Peyer's patch (tissue), 4 donors: ENCODE measurements at regions not wholly inside any gene's neighbourhood (a gene's known extent, or its start where the extent isn't known, plus 50 kb on each side); places are given as distances from the start of the nearest gene placed in this dataset.

ENCODE experiments used
- DNase-seq, 3 donors: peaks; one replicate each; pipeline ENCODE4 v3.0.0-alpha.2; 2017 to 2019
- H3K27ac ChIP-seq, 4 donors: fragments of 200-600 bp; sonication (generic); one replicate each; pipeline ENCODE4 v1.5.1; 2016 to 2019
- H3K27me3 ChIP-seq, 2 donors: fragments of 200-600 bp; sonication (generic); one replicate each; pipeline ENCODE4 v1.5.1; 2019
- H3K36me3 ChIP-seq, 3 donors: fragments of 200-600 bp; sonication (generic); one replicate each; pipeline ENCODE4 v1.5.1; 2016 to 2019
- H3K4me1 ChIP-seq, 4 donors: fragments of 200-600 bp; sonication (generic); one replicate each; pipeline ENCODE4 v1.5.1; 2016 to 2019
- H3K4me3 ChIP-seq, 4 donors: fragments of 200-600 bp; sonication (generic); 1 replicate in 3 of 4; 2 replicates in 1 of 4; pipeline ENCODE4 v1.5.1; 2016 to 2019; ENCODE audit warnings: mild to moderate bottlenecking in 1 of 4
- H3K9me3 ChIP-seq, 4 donors: fragments of 200-600 bp; sonication (generic); one replicate each; pipeline ENCODE4 v1.5.1; 2016 to 2019; ENCODE audit warnings: mild to moderate bottlenecking in 1 of 4
- CTCF ChIP-seq, 6 experiments: fragments of 450-650 bp in 4 of 6; fragments of 200-600 bp in 2 of 6; sonication (generic) in 1 of 6; IDR thresholded peaks; one replicate each; pipeline ENCODE4 v1.5.1; 2017 to 2019; ENCODE audit warnings: antibody characterized with exemption in 6 of 6, mild to moderate bottlenecking in 3 of 6, moderate library complexity in 1 of 6
- POLR2A ChIP-seq, 2 donors: fragments of 450-650 bp; IDR thresholded peaks; one replicate each; pipeline ENCODE4 v1.5.1; 2017; ENCODE audit warnings: antibody characterized with exemption in 2 of 2, mild to moderate bottlenecking in 2 of 2, moderate library complexity in 2 of 2

GRCh38 chr4:24243641-24244040 is 340.7 kb downstream of the DHX15 start:
- H3K4me1 ChIP-seq: peaks cover 0 to 3% (median 0%) of the 10 kb centered on the region in 4 donors
- TF ChIP-seq POLR2A (IDR thresholded peaks at IDR 0.05): no peak
- TF ChIP-seq CTCF (IDR thresholded peaks at IDR 0.05): no peak
- no peak overlapping the region for H3K4me3 ChIP-seq
- no peaks in the 10 kb centered on the region for H3K27me3 ChIP-seq
- H3K36me3 ChIP-seq: no peaks in the 10 kb centered on the region
- no peak for DNase-seq
- no peaks in the 10 kb centered on the region for H3K9me3 ChIP-seq
- no peak overlapping the region for H3K27ac ChIP-seq

GRCh38 chr4:24241511-24241910 is 342.8 kb downstream of the DHX15 start:
- Histone ChIP-seq H3K36me3 (no peaks in the 10 kb centered on the region), H3K9me3 (no peaks in the 10 kb centered on the region), H3K4me3 (no peak overlapping the region), H3K27me3 (no peaks in the 10 kb centered on the region), H3K4me1 (peaks cover 0 to 3% (median 0%) of the 10 kb centered on the region in 4 donors), H3K27ac (no peak overlapping the region)
- DNase-seq: no peak
- TF ChIP-seq POLR2A (IDR thresholded peaks at IDR 0.05): no peak
- no peak for TF ChIP-seq CTCF (IDR thresholded peaks at IDR 0.05)

GRCh38 chr4:24240655-24241054 is 343.7 kb downstream of the DHX15 start:
- no peak for TF ChIP-seq POLR2A (IDR thresholded peaks at IDR 0.05)
- no peak for TF ChIP-seq CTCF (IDR thresholded peaks at IDR 0.05)
- Histone ChIP-seq H3K27me3 (no peaks in the 10 kb centered on the region), H3K4me1 (peaks cover 0 to 5% (median 0%) of the 10 kb centered on the region in 4 donors), H3K27ac (no peak overlapping the region), H3K36me3 (no peaks in the 10 kb centered on the region), H3K4me3 (no peak overlapping the region), H3K9me3 (no peaks in the 10 kb centered on the region)
- DNase-seq: no peak

- Histone ChIP-seq H3K27me3 (no peaks in the 10 kb centered on the region), H3K36me3 (no peaks in the 10 kb centered on the region), H3K27ac (no peak overlapping the region), H3K4me3 (no peak overlapping the region), H3K4me1 (peaks cover 0 to 5% (median 0%) of the 10 kb centered on the region in 4 donors), H3K9me3 (no peaks in the 10 kb centered on the region)
- TF ChIP-seq POLR2A (IDR thresholded peaks at IDR 0.05) (no peak), CTCF (IDR thresholded peaks at IDR 0.05) (no peak)
- no peak for DNase-seq
Measured at GRCh38 chr4:24237709-24238108, 346.6 kb downstream of the DHX15 start.

- Histone ChIP-seq H3K9me3 (no peaks in the 10 kb centered on the region), H3K4me3 (no peak overlapping the region), H3K36me3 (no peaks in the 10 kb centered on the region), H3K27ac (peak overlapping the region in 3 of 4 donors; percentile 44 to 86 (median 70)), H3K4me1 (peaks cover 0 to 5% (median 0%) of the 10 kb centered on the region in 4 donors), H3K27me3 (no peaks in the 10 kb centered on the region)
- TF ChIP-seq CTCF (IDR thresholded peaks at IDR 0.05) (no peak), POLR2A (IDR thresholded peaks at IDR 0.05) (no peak)
- no peak for DNase-seq
Measured at GRCh38 chr4:24236532-24236931, 346.7 kb upstream of the PPARGC1A start.

- H3K27me3 ChIP-seq: no peaks in the 10 kb centered on the region
Measured at GRCh38 chr4:24236120-24236519, 346.3 kb upstream of the PPARGC1A start.

More at GRCh38 chr4:24236120-24236519, 346.3 kb upstream of the PPARGC1A start:
- H3K4me1 ChIP-seq: peaks cover 0 to 5% (median 0%) of the 10 kb centered on the region in 4 donors
- peak overlapping the region in 3 of 4 donors; percentile 44 to 86 (median 70) for H3K27ac ChIP-seq
- DNase-seq: no peak
- TF ChIP-seq POLR2A (IDR thresholded peaks at IDR 0.05): no peak
- H3K36me3 ChIP-seq: no peaks in the 10 kb centered on the region
- peak overlapping the region in 1 of 4 donors; percentile 26 for H3K4me3 ChIP-seq
- H3K9me3 ChIP-seq: no peaks in the 10 kb centered on the region
